ENCODE measurements at regions not wholly inside any gene's neighbourhood (a gene's known extent, or its start where the extent isn't known, plus 50 kb on each side); places are given as distances from the start of the nearest gene placed in this dataset.

- H3K27ac ChIP-seq: no peak overlapping the region
Observed at GRCh38 chr15:93217343-93217742, 128.3 kb upstream of the RGMA start.

GRCh38 chr15:93214106-93214505 lies 125.1 kb upstream of the RGMA start:
- Histone ChIP-seq H3K27ac (no peak overlapping the region), H3K4me3 (no peak overlapping the region)

More at GRCh38 chr15:93217343-93217742, 128.3 kb upstream of the RGMA start:
- no peak overlapping the region for H3K4me3 ChIP-seq

GRCh38 chr15:93213281-93213680 lies 124.3 kb upstream of the RGMA start:
- no peak overlapping the region for H3K4me3 ChIP-seq
- no peak overlapping the region for H3K27ac ChIP-seq

- H3K27ac ChIP-seq: no peak overlapping the region
- no peak overlapping the region for H3K4me3 ChIP-seq
Observed at GRCh38 chr15:93212578-93212977, 123.6 kb upstream of the RGMA start.

- H3K27ac ChIP-seq: no peak overlapping the region
Observed at GRCh38 chr15:93210995-93211394, 122.0 kb upstream of the RGMA start.

GRCh38 chr15:93209690-93210445 lies 120.9 kb upstream of the RGMA start:
- H3K4me3 ChIP-seq: no peak overlapping the region
- no peak overlapping the region for H3K27ac ChIP-seq

More at GRCh38 chr15:93210995-93211394, 122.0 kb upstream of the RGMA start:
- H3K4me3 ChIP-seq: no peak overlapping the region

- no peak overlapping the region for H3K27ac ChIP-seq
- H3K4me3 ChIP-seq: no peak overlapping the region
Observed at GRCh38 chr15:93206893-93207292, 117.9 kb upstream of the RGMA start.

GRCh38 chr15:93205413-93205812 lies 116.4 kb upstream of the RGMA start:
- Histone ChIP-seq H3K27ac (no peak overlapping the region), H3K4me3 (no peak overlapping the region)

- Histone ChIP-seq H3K27ac (no peak overlapping the region), H3K4me3 (no peak overlapping the region)
Observed at GRCh38 chr15:93203036-93203435, 114.0 kb upstream of the RGMA start.

- no peak overlapping the region for H3K27ac ChIP-seq
Observed at GRCh38 chr15:93202405-93202804, 113.4 kb upstream of the RGMA start.

GRCh38 chr15:93201940-93202339 lies 112.9 kb upstream of the RGMA start:
- Histone ChIP-seq H3K27ac (no peak overlapping the region), H3K4me3 (no peak overlapping the region)

More at GRCh38 chr15:93202405-93202804, 113.4 kb upstream of the RGMA start:
- H3K4me3 ChIP-seq: no peak overlapping the region

- no peak overlapping the region for H3K4me3 ChIP-seq
Observed at GRCh38 chr15:93200837-93201226, 111.8 kb upstream of the RGMA start.

GRCh38 chr15:93200081-93200836 lies 111.2 kb upstream of the RGMA start:
- H3K27ac ChIP-seq: no peak overlapping the region
- no peak overlapping the region for H3K4me3 ChIP-seq

More at GRCh38 chr15:93200837-93201226, 111.8 kb upstream of the RGMA start:
- H3K27ac ChIP-seq: no peak overlapping the region

- no peak overlapping the region for H3K27ac ChIP-seq
- no peak overlapping the region for H3K4me3 ChIP-seq
Observed at GRCh38 chr15:93196135-93196670, 107.2 kb upstream of the RGMA start.

GRCh38 chr15:93195109-93195508 lies 106.1 kb upstream of the RGMA start:
- Histone ChIP-seq H3K27ac (no peak overlapping the region), H3K4me3 (no peak overlapping the region)

- Histone ChIP-seq H3K4me3 (no peak overlapping the region), H3K27ac (no peak overlapping the region)
Observed at GRCh38 chr15:93190238-93190637, 101.2 kb upstream of the RGMA start.

GRCh38 chr15:93189561-93189960 lies 100.5 kb upstream of the RGMA start:
- Histone ChIP-seq H3K27ac (no peak overlapping the region), H3K4me3 (no peak overlapping the region)

GRCh38 chr15:93188236-93188635 lies 99.2 kb upstream of the RGMA start:
- Histone ChIP-seq H3K4me3 (no peak overlapping the region), H3K27ac (no peak overlapping the region)

GRCh38 chr15:93185796-93186195 lies 96.8 kb upstream of the RGMA start:
- H3K4me3 ChIP-seq: no peak overlapping the region
- no peak overlapping the region for H3K27ac ChIP-seq

GRCh38 chr15:93182703-93183205 lies 93.7 kb upstream of the RGMA start:
- no peak overlapping the region for H3K27ac ChIP-seq

GRCh38 chr15:93180656-93181055 lies 91.6 kb upstream of the RGMA start:
- Histone ChIP-seq H3K4me3 (no peak overlapping the region), H3K27ac (no peak overlapping the region)

More at GRCh38 chr15:93182703-93183205, 93.7 kb upstream of the RGMA start:
- no peak overlapping the region for H3K4me3 ChIP-seq
